AG04449 (cell line): ENCODE measurements at regions not wholly inside any gene's neighbourhood (a gene's known extent, or its start where the extent isn't known, plus 50 kb on each side); places are given as distances from the start of the nearest gene placed in this dataset.

ENCODE experiments used
- CTCF ChIA-PET: fragments of 350-600 bp; formaldehyde crosslinking; extraction: SDS; loops from one replicate; lab custom pipeline; 2021; ENCODE audit warnings: antibody characterized with exemption; lab: Yijun Ruan, JAX
- POLR2A ChIA-PET: fragments of 400-600, 350-600 bp; formaldehyde crosslinking; extraction: SDS; loops from one replicate; lab custom pipeline; 2020; ENCODE audit warnings: antibody characterized with exemption, inconsistent platforms; lab: Yijun Ruan, JAX
- DNase-seq: peaks from one replicate; pipeline ENCODE4 v3.0.0-alpha.2; 2010; ENCODE audit warnings: low read depth, low spot score
- H3K4me3 ChIP-seq: 2 replicates; pipeline ENCODE4 v1.5.1; 2011; ENCODE audit warnings: low read depth, mild to moderate bottlenecking, control low read depth, low read length
- TF ChIP-seq, protein P1 (sequence below): IDR thresholded peaks from one replicate; pipeline ENCODE4 v1.5.1; 2011; ENCODE audit warnings: mild to moderate bottlenecking, moderate library complexity, low read length, control low read depth, inconsistent platforms; ENCODE audit not compliant: insufficient read depth; ENCODE audit errors: missing control alignments

DNA sequence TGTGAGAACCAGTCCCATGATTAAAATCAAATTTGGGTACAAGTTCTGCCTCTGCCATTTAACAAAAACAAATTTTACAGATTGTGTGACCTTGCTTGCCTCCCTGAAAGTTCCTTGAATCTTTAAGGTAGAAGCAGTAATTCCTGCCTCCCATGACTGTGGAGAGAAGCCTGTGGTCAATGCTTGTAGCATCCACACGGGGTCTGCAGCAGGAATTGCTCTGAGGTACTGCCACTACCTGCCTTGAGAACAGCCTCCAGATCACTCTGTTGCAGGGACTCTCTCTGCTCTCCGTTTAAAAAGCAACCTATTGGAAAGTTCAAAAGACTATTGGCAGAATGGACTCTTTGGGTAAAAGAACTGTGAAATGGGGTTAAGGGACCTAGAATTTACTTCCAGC, 75.9 kb downstream of the SST start:
- no peak overlapping the region for H3K4me3 ChIP-seq
- TF ChIP-seq, protein P1, sequence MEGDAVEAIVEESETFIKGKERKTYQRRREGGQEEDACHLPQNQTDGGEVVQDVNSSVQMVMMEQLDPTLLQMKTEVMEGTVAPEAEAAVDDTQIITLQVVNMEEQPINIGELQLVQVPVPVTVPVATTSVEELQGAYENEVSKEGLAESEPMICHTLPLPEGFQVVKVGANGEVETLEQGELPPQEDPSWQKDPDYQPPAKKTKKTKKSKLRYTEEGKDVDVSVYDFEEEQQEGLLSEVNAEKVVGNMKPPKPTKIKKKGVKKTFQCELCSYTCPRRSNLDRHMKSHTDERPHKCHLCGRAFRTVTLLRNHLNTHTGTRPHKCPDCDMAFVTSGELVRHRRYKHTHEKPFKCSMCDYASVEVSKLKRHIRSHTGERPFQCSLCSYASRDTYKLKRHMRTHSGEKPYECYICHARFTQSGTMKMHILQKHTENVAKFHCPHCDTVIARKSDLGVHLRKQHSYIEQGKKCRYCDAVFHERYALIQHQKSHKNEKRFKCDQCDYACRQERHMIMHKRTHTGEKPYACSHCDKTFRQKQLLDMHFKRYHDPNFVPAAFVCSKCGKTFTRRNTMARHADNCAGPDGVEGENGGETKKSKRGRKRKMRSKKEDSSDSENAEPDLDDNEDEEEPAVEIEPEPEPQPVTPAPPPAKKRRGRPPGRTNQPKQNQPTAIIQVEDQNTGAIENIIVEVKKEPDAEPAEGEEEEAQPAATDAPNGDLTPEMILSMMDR, result no peak
- no peak for DNase-seq
- POLR2A ChIA-PET, result no interaction called here
- CTCF ChIA-PET, result interaction anchor here (0.8 to 1.5 kb wide), 2 partner anchors 21 to 85 kb away, joined by 3 to 4 read pairs; no protein-coding TSS in a partner anchor

DNA sequence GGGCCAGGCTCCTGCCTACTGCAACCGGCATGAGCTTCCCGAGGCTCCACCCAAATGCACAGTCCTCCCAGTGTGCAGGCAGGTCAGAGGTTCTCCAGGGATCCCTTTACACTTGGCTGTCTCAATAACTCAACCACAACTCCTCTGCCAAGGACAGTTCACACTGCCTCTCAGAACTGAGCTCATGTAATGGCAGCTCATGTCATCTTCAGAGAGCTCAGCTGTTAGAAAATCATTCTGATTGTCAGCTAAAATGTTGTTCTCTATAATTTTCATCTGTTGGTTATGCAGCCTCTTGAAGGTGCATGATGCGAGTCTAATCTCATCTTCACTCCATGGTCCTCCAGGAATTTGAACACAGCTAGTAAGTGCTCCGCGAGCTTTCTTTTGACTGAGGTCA, 76.7 kb downstream of the SST start:
- ChIA-PET CTCF (interaction anchor here (0.8 to 2.5 kb wide), 5 partner anchors 9 to 275 kb away, joined by 3 to 10 read pairs (median 5); no protein-coding TSS in a partner anchor), POLR2A (no interaction called here)
- no peak overlapping the region for H3K4me3 ChIP-seq

DNA sequence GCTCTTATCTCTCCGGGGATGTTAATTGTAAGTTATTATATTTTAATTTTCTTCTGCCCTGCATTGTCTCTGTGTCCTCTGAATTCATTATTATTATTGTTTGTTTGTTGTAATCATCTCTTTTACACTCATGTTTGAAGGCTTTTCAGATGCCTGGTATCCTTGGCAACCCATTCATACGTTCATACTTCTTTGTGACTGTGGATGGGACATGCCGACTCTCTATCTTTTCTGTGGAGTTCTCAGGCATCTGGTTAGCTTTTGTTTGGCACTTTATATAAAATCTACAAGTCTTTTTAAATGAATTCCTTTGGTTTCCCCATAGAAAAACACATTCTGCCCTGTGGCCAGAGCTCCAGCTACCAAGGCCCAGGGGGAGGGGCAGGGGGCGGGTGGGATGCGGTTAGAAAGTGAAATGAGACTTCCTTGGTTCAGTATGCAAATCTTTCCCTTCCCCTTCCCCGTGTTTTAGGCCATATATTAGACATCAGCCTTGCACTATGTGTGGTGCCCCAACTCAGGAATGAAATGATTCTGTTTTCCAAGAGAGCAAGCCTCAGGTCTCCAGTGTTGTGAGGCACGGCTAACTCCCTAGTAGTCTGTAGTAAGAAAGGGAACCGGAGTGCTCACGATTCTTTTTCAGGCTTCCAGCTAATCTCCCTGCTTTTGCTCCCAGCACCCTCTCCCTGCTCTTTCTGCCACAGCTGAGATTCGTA, 79.2 kb downstream of the SST start:
- H3K4me3 ChIP-seq, result no peak overlapping the region
- no peak for DNase-seq
- CTCF ChIA-PET, result interaction anchor here (0.8 to 2.5 kb wide), 3 partner anchors 88 to 272 kb away, joined by 3 to 10 read pairs (median 6); no protein-coding TSS in a partner anchor
- TF ChIP-seq, protein P1, result no peak
- POLR2A ChIA-PET, result no interaction called here

More for the DNA sequence above, 76.7 kb downstream of the SST start:
- TF ChIP-seq, protein P1, result no peak
- DNase-seq, result no peak

DNA sequence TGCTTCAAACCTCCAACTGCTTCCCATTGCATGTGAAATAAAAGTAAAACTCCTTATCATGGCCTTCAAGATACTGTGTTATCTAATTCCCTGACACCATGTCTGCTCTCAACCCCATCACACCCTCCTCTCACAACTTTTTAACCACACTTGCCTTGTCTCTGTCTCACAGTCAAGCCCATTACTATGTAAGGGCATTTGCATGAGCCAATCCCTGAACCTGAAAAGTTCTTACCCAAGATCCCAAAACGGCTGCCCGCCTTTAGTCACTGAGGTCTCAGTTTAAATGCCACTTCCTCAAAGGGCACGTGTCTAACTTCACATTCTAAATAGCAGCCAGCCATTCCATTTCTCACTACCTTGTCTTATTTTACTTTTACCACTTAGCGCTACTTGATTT, 83.1 kb downstream of the SST start:
- TF ChIP-seq, protein P1, result no peak
- DNase-seq, result no peak
- ChIA-PET CTCF (no interaction called here), POLR2A (no interaction called here)
- H3K4me3 ChIP-seq, result no peak overlapping the region

DNA sequence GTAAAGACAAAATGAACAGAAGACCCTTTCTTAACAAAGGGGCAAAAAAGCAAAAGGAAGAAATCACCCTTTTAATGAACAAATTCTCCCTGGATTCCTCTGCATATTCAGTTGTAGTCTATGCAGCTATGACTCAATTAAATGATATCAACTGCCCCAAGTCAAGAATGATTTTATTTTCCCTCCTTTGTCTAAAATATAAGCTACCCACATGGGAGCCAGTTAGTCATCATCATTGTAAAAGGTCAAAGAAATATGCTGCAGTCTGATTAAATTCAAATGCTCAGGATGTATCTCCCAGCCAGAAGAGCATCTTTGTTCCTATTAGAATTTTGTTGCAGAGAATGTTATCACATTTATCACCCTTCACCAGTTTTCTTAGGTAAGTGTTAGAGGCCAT, 84.0 kb downstream of the SST start:
- CTCF ChIA-PET, result no interaction called here
- POLR2A ChIA-PET, result no interaction called here
- no peak overlapping the region for H3K4me3 ChIP-seq
- no peak for DNase-seq
- TF ChIP-seq, protein P1, result no peak

DNA sequence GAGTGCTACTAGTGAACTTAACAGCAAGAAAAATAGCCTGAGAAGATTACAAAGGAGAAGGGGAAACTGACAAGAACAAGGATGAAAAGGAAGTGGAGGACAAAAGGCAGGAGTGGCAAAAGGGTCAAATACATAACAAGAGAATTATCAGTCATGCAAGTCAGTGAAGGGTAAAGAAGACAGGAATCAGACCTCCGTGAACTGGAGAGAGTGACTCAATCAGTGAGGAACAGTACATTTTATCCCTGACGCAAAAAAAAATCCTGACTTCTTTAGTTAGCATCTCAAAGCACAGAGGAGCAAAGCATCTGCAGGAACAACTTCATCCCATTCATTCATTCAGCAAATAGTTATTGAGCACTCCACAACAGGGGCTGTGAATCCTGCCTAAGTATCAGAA, 97.8 kb downstream of the SST start:
- CTCF ChIA-PET, result interaction anchor here (1.3 to 9.8 kb wide), 3 partner anchors 107 to 253 kb away, joined by 3 to 58 read pairs (median 8); no protein-coding TSS in a partner anchor
- POLR2A ChIA-PET, result no interaction called here
- H3K4me3 ChIP-seq, result no peak overlapping the region
- TF ChIP-seq, protein P1, result no peak
- DNase-seq, result no peak
